Epidermal melanocyte (primary cell): ENCODE measurements at regions not wholly inside any gene's neighbourhood (a gene's known extent, or its start where the extent isn't known, plus 50 kb on each side); places are given as distances from the start of the nearest gene placed in this dataset.

Experiments used
- DNase-seq: peaks from one replicate; pipeline ENCODE4 v3.0.0; 2011; ENCODE audit warnings: low spot score; ENCODE audit not compliant: insufficient read length

- no peak for DNase-seq
Measured at GRCh38 chr5:68533051-68533450, 317.5 kb downstream of the PIK3R1 start.

- DNase-seq, result no peak
Measured at GRCh38 chr5:68533571-68534084, 318.1 kb downstream of the PIK3R1 start.

DNA sequence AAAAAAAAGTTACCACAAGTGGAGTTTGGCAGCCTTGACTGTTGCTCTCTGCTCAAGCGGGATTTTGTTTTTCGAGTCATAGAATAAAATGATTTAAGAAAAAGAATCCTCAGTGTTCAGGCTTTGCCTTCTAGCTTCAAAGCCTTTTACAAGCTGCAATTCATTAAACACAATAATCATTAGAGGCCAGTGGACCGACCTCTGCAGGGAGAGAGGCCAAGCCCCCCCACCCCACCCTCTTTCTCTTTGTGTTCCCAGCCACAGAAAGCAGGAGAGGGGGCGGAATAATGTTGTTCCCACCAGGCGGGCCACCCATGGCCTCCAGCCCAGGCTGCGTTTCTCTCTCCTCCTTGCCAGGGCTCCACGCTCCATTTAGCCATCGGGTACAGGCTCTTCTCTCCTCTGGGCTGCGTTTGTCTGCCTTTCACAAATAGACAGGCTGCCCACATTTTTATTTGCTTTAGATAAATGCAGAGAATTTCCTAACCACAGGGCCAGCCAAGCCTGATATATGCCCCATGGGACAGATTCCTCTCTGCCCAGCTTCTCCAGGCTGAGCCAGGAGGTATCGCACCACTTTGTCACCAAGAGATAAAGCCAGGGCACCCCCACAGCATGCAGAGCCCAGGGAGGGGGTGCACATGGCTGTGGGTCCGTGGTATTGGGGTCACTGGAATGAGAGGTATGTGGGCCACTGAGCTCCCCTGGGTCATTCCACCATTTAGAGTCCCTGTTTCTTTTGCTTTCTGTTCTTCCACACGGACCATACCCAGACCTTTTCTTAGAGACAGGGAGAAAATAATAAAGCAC lies 318.8 kb downstream of the PIK3R1 start:
- DNase-seq, result no peak

GRCh38 chr5:68534956-68535520 lies 319.5 kb downstream of the PIK3R1 start:
- no peak for DNase-seq

DNA sequence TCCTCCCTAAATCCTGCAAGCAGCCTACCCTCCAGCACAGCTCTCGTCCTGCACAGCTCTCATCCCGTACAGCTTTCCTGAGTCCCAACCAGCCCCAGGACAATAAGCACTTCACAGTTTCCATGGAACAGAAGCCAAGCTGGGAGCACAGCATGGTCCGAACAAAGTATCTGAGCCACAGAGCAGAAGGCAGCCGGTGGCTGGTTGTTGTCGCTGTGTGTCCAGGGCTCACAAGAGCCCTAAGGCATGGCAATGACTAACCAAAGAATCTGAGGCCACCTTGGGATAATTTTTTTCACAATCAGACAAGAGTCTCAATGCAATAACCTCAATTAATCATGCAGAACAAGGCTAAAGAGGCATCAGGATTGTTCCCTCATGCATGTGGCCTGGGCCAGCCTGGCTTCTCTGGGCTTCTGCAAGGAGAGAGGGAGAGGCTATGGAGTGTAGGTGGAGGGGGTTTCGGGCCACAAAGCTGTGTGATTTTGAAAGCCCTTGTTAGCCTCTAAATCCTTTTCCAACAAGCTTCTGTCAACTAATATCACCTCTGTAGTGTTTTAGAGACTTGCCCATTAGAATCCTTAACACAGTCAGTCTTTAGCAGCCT lies 323.4 kb downstream of the PIK3R1 start:
- no peak for DNase-seq

- no peak for DNase-seq
Measured at GRCh38 chr5:68540798-68541590, 325.4 kb downstream of the PIK3R1 start.

DNA sequence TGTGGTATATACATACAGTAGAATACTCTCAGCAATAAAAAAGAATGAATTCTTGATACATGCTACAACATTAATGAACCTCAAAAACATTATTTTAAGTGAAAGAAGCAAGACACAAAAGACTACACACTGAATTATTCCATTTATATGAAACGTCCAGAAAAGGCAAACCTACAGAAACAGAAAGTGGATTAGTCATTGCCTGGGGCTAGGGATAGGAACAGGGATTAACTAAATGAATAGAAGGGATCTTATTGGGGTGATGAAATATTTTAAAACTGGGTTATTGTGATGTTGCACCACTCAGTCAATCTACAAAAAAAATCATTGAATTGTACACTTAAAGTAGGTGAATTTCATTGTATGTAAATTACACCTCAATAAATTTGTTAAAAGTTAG lies 326.7 kb downstream of the PIK3R1 start:
- no peak for DNase-seq

- DNase-seq, result no peak
Measured at GRCh38 chr5:68543212-68543611, 327.7 kb downstream of the PIK3R1 start.

DNA sequence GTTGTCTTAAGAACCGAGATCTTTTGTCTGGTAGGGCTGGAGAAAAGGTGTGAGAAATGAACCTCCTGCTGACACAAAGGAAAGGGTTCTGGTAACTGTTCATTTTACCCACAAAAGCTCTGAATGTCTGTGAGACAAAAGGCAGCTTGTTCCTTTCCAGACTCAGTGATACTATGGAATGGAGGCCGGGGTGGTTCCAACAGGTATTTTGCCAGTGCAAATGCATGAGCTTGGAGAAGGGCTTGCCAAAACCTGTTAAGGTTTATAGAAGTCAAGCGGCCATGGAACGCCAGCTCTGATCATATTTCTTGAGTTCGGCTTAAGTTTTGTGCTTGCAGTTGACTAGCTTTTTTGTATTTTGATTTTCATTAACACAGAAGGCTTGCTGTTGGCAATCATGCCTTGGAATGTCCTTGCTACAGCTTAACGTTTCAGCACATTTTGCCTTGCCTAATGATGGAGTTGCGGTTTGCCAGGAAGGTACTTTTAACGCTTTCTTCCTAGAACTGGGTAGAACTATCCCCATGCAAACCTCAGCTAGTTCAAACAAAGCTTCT lies 328.6 kb downstream of the PIK3R1 start:
- no peak for DNase-seq

- DNase-seq, result no peak
Measured at GRCh38 chr5:68544648-68545552, 329.3 kb downstream of the PIK3R1 start.

- no peak for DNase-seq
Measured at GRCh38 chr5:68545636-68546295, 330.2 kb downstream of the PIK3R1 start.

DNA sequence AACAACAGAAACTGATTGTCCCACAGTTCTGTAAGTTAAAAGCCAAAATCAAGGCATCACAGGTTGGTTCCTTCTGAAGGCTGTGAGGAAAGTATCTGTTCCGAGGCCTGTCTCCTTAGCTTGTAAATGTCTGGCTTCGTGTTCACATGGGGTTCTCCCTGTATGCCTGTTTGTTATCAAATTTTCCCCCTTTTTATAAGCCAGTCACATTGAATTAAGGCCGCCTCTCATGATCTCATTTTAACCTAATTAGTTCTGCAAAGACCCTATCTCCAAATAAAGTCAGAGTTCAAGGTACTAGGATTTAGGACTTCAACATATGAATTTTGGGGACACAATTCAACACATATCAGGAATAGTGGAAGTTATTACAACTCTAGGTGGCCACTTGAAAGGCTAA lies 331.5 kb downstream of the PIK3R1 start:
- no peak for DNase-seq

GRCh38 chr5:68547622-68548021 lies 332.1 kb downstream of the PIK3R1 start:
- DNase-seq, result no peak

DNA sequence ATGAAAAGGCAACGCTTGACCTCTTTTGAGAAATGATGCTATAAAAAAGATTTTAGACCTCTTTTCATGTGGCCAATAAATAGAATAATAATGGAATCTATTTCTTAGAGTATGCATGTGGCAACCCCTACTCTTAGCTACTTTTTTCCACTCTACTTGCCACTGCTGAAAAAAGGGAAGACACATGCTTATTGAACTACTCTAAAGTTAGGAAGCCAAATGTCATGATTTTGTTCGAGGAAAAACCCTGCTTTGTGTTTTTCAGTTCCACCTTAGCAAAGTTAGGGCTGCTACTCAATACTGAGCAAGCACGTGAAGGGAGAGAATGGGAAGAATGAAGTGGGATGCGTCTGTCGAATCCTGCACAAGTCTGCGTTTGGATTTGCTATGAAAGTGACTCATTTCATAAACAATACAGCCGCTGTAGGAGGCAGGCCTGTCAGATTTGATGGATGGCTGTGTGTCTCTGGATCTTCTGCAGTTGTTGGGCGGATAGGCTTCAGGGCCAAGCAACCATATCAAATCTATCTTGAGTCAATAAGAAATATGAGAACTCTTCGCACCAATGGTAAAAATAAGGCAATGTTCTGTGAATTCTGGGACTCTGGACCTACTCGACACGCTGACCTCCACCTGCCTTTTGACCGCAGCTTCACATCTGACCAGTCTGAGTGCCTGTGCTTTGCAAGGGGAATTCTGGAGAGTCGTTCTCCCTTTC lies 333.6 kb downstream of the PIK3R1 start:
- no peak for DNase-seq

DNA sequence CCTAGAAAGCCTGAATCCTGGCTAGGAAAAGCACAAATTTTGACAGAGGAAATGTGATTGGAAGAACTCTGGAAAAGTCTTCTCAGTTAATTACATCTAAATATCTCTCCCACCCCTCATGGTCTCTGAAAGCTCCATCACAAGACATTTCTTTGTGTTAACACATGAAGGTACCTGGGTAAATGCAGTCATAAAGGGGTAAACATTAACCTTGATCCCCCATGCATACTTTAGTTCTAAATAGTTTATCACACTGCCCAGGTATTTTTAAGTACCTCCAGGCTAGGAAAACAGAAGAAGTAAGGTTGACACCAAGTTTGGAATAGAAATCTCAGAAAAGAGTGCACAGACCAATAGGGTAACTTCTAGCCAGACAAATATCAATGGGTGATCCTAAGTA lies 334.5 kb downstream of the PIK3R1 start:
- no peak for DNase-seq

- no peak for DNase-seq
Measured at GRCh38 chr5:68551436-68551835, 335.9 kb downstream of the PIK3R1 start.

DNA sequence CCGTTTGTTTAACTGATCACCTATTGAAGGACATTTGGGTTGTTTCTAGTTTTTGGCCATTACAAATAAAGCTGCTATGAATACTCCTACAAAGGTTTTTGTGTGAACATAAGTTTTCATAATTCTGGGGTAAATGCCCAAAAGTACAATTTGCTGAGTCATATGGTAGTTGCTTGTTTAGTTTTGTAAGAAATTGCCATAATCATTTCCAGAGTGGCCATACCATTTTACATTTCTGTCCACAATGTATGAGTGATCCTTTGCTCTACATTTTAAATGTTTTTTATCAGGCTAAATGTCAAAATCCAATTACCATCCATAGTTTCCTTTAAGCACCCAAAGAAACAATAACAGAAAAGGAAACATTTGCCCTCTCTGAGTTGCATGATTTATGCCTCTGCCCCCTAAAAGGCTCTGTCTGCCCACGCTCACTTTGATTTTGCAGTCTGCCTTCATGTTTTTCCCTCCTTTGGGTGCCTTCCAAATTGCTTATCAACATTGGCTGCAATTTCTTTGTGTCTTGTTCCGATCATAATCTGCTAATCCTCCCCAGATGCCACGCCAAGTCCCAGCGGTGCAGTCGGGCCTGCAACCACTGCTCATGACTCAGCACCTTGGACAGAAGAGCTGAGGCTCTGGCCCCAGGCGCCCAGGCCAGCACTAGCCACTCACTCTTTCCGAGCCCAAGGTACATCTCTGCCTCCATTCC lies 339.2 kb downstream of the PIK3R1 start:
- no peak for DNase-seq

- no peak for DNase-seq
Measured at GRCh38 chr5:68555907-68556681, 340.5 kb downstream of the PIK3R1 start.
